NCI-H1417 treated with DMSO at 0.1 percent for 48 hours (cell line): ENCODE measurements at regions not wholly inside any gene's neighbourhood (a gene's known extent, or its start where the extent isn't known, plus 50 kb on each side); places are given as distances from the start of the nearest gene placed in this dataset.

Experiments used
- DNase-seq: peaks from one replicate; lab custom pipeline; 2025; lab: John Stamatoyannopoulos, UW

- DNase-seq = no peak
These were observed 177.1 kb downstream of the PARM1 start for GRCh38 chr4:75110061-75110460.

GRCh38 chr4:75107755-75108612 is 175.1 kb downstream of the PARM1 start:
- no peak for DNase-seq

GRCh38 chr4:75102787-75103085 is 169.8 kb downstream of the PARM1 start:
- no peak for DNase-seq

GRCh38 chr4:75101906-75102786 is 169.2 kb downstream of the PARM1 start:
- no peak for DNase-seq
